ENCODE measurements at regions not wholly inside any gene's neighbourhood (a gene's known extent, or its start where the extent isn't known, plus 50 kb on each side); places are given as distances from the start of the nearest gene placed in this dataset.

GRCh38 chr6:84415517-84415916 is 188.1 kb upstream of the CEP162 start:
- TF ChIP-seq CTCF (tag by site-specific recombination; IDR thresholded peaks at IDR 0.05) (no peak), YY1 (tag by site-specific recombination; IDR thresholded peaks at IDR 0.05) (no peak), ZNF324 (tag by site-specific recombination; IDR thresholded peaks at IDR 0.05) (no peak), ZNF654 (tag by site-specific recombination; IDR thresholded peaks at IDR 0.05; ENCODE audit: low read depth) (no peak), PBX3 (CRISPR knock-in tag; IDR thresholded peaks at IDR 0.05) (no peak), ZNF10 (tag by site-specific recombination; IDR thresholded peaks at IDR 0.05) (no peak)

Measured in HEK293 (cell line).